GM13977 (cell line): ENCODE measurements at regions not wholly inside any gene's neighbourhood (a gene's known extent, or its start where the extent isn't known, plus 50 kb on each side); places are given as distances from the start of the nearest gene placed in this dataset.
"Not testable (repeated sequence)": the region's sequence is repeated elsewhere in the genome, so short reads cannot be mapped to it uniquely, and the experiment has no call there.

ENCODE experiments used
- DNase-seq: peaks from one replicate; pipeline ENCODE4 v3.0.0; 2012; ENCODE audit warnings: low spot score
- in situ Hi-C: fragments of 300-500 bp; cut with MboI; formaldehyde crosslinking; loops from one replicate; pipeline ENCODE4 v1.12.0; 2022; ENCODE audit warnings: low sequenced_read_pairs, low pct_unique_long_range_greater_than_20kb, mixed read lengths, inconsistent platforms; ENCODE audit not compliant: unreplicated experiment
- TF ChIP-seq, protein P1 (sequence below): IDR thresholded peaks from 2 replicates; pipeline ENCODE4 v1.5.1; 2012; ENCODE audit warnings: mild to moderate bottlenecking, control low read depth; ENCODE audit not compliant: insufficient read depth; ENCODE audit errors: extremely low read depth, missing control alignments

DNA sequence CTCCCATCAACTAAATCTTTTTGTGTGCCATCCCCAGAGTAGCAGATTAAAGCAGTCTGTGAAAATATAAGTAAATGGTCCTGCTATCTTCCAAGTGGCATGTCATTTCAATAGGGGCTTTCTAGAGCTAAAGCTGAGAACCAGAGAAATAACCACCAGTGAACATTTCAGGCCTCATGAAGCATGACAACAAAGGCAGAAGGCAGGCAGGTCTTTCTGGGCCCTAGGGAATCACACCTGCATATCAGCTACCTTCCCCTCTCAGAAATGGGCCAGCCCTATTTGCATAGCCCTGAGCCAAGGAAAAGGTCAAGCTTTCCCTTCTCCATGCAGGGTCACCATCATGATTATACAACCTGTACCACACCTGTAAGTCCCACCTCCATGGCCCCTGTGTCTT lies 205.3 kb downstream of the DEPDC1B start:
- TF ChIP-seq, protein P1, sequence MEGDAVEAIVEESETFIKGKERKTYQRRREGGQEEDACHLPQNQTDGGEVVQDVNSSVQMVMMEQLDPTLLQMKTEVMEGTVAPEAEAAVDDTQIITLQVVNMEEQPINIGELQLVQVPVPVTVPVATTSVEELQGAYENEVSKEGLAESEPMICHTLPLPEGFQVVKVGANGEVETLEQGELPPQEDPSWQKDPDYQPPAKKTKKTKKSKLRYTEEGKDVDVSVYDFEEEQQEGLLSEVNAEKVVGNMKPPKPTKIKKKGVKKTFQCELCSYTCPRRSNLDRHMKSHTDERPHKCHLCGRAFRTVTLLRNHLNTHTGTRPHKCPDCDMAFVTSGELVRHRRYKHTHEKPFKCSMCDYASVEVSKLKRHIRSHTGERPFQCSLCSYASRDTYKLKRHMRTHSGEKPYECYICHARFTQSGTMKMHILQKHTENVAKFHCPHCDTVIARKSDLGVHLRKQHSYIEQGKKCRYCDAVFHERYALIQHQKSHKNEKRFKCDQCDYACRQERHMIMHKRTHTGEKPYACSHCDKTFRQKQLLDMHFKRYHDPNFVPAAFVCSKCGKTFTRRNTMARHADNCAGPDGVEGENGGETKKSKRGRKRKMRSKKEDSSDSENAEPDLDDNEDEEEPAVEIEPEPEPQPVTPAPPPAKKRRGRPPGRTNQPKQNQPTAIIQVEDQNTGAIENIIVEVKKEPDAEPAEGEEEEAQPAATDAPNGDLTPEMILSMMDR = no peak
- in situ Hi-C loops = no loop called here
- DNase-seq = peak; percentile 15

DNA sequence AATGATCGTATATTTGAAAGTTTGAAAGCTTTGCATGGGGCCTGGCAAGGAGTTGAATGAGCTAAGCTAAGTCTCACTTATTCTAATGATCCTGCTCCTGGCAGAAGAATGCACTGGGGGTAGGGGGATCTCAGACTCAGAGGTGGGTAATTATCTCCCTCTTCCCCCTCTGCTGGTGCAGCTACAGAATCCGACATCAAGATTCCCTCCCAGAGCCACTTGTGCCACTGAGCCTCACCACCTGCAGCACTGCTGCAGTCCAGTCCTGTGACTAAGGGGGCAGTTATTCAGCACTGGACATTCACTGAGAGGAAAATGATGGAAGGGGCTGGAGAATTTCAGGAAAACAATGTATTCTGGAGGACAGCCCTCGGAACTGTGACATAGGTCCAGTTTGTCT lies 205.8 kb downstream of the DEPDC1B start:
- DNase-seq = no peak
- in situ Hi-C loops = no loop called here
- TF ChIP-seq, protein P1 = no peak

DNA sequence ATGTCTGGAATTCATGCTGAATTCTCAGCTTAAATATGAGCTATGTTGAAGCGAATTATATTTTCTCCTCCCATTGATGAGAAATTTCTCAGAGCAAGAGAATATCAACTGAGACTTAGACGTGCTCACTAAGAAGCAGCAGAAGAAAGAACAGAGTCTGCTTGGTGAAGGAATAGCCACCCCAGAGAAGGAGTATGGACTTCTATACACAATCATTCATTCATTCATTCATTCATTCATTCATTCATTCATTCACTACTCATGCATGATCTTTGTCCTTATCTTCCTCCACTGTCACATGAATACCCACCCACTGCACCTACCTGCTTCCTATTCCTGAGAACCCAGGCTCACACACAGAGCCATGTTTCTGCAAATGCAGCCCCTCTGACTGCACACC lies 206.6 kb downstream of the DEPDC1B start:
- TF ChIP-seq, protein P1 = no peak
- in situ Hi-C loops = no loop called here
- DNase-seq = no peak

DNA sequence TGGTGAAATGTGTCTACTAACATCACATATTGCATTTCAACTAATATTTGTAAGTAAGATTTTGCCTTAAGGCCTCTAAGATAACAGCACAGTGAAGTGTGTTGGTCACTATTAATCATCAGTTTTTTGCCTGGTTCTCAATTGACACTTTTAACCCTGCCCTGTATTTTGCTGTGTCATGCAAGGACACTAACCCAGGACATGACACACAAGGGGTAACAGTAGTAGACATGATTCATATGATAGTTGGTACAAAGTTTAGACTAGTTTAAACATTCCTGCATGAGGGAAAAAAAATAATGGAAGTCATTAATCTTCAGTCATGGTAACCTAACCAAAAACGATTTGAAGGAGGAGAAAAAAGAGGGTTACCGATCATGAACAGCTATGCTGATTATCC lies 207.0 kb downstream of the DEPDC1B start:
- in situ Hi-C loops = no loop called here
- DNase-seq = no peak
- TF ChIP-seq, protein P1 = no peak

DNA sequence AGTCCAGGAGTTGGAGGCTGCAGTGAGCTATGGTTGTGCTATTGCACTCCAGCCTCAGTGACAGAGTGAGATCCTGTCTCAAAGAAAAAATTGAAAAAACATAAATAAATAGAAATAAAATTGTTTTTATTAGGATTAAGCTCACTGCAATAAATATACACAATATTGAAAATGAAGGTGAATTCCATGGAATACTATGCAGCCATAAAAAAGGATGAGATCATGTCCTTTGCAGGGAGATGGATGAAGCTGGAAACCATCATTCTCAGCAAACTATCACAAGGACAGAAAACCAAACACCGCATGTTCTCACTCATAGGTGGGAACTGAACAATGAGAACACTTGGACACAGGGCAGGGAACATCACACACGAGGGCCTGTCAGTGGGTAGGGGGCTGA lies 207.6 kb downstream of the DEPDC1B start:
- in situ Hi-C loops, DNase-seq: not testable (repeated sequence)

DNA sequence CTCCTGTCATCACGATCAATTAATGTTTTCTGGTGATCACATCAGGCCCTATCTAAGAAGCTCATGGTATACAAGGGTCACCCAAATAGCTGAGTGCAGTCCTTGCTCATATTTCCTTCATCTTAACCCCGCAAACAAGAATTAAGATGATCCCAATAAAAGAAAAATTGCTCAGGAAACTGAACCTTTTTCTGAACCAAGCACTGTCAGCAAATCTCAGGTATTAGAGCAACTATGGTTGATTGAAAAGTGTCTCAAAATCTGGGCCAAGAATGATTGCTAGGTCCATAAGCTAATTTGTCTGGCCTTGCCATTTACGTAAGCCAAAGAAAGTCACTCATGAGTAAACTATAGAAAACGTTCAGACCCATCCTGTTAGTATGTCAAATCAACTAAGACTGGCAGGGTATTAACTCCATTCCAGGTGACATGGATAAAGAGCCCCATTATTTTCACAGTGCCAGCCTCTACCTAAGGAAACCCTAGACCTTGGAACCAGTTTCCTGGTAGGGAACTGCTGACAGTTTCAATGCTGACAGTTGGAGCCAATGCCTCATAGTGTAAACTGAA lies 209.3 kb downstream of the DEPDC1B start:
- DNase-seq = no peak
- in situ Hi-C loops = no loop called here
- TF ChIP-seq, protein P1 = no peak

DNA sequence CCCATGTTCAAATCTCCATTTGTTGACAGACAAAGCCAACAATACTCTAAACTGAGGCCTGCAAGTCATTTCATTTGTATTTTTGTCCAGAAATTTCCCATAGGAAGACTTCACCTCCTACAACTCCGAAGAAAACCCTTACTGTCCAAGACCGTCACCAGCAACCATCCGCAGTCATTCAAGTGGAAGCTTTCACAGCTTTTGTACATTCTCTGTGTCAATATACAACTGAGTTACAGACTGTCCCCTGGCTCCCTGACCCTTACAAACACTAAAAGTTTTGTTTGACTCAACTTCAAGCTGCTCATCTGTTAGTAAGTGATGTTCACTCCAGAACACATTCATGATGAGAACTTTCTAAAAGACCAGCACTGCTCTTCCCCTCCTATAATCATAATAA lies 210.1 kb downstream of the DEPDC1B start:
- in situ Hi-C loops = no loop called here
- DNase-seq = no peak
- TF ChIP-seq, protein P1 = no peak
